ENCODE measurements at regions not wholly inside any gene's neighbourhood (a gene's known extent, or its start where the extent isn't known, plus 50 kb on each side); places are given as distances from the start of the nearest gene placed in this dataset.

DNA sequence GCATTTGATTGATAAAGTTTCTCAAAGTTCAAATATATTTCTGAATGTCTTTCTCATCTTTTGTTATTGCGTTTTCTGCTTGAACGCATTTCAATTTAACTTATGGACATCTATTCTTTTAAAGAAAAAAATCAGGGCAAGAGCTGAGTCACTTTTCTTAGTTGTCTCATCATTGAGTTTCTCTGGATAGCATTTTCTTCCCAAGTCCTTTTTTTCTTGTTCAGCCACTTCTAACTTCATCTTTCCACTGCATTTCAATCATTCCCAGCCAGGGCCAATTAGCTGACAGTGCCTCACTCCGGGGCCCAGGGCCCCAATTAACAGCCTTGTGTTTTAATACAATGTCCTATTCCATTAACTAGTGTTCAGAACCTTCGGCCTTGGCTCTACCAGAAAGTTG lies 216.3 kb downstream of the B3GLCT start:
- Histone ChIP-seq H4K20me1 (ENCODE audit: insufficient read depth) (no peaks in the 10 kb centered on the region), H3K4me1 (ENCODE audit: control insufficient read depth in 1 of 2, insufficient read depth in 2 of 2, low read length in 2 of 2) (no peaks in the 10 kb centered on the region), H3K27me3 (ENCODE audit: insufficient read depth, low read length) (peaks cover 9% of the 10 kb centered on the region; the same call in 1 of the 2 replicates), H3K79me2 (ENCODE audit: insufficient read depth, low read length) (no peaks in the 10 kb centered on the region), H2AFZ (ENCODE audit: low read depth, low read length, poor library complexity, severe bottlenecking) (no peak overlapping the region), H3K9ac (ENCODE audit: low read length) (no peak overlapping the region), H3K4me2 (ENCODE audit: low read length) (no peak overlapping the region), H3K9me3 (ENCODE audit: control insufficient read depth in 1 of 2, insufficient read depth in 1 of 2, low read depth in 1 of 2, low read length in 2 of 2) (no peaks in the 10 kb centered on the region), H3K9me2 (ENCODE audit: insufficient read depth) (no peaks in the 10 kb centered on the region), H3K27ac (ENCODE audit: low read depth, low read length) (no peak overlapping the region), H3K36me3 (ENCODE audit: control insufficient read depth in 1 of 2, insufficient read depth in 2 of 2, low read length in 2 of 2) (no peaks in the 10 kb centered on the region), H3K4me3 (replicated peaks in 1 of 2; ENCODE audit: low read depth in 1 of 2, low read length in 2 of 2) (no peak overlapping the region)
- DNase-seq (ENCODE audit: low read depth, low spot score): no peak
- ChIA-PET POLR2A (no interaction called here), CTCF (no interaction called here), RAD21 (ENCODE audit: low non-redundant PET in 1 of 2, low total read pairs in 2 of 2, uncharacterized antibody in 2 of 2, unreplicated experiment in 2 of 2) (no interaction called here)
- BruUV-seq (replicated peaks): no TSS peak
- ATAC-seq: no peak
- intact Hi-C loops (cut with micrococcal nuclease): no loop called here
- TF ChIP-seq CEBPB (IDR thresholded peaks at IDR 0.05; ENCODE audit: low read depth) (no peak), POLR2AphosphoS5 (IDR thresholded peaks at IDR 0.05; ENCODE audit: low read depth, low read length) (no peak), RAD21 (IDR thresholded peaks at IDR 0.05; ENCODE audit: low read depth) (no peak), EGR1 (IDR thresholded peaks at IDR 0.05; ENCODE audit: low read depth) (no peak), FOSL1 (IDR thresholded peaks at IDR 0.05; ENCODE audit: low read depth) (no peak), ZNF274 (IDR thresholded peaks at IDR 0.05; ENCODE audit: low read depth, low read length) (no peak), YY1 (IDR thresholded peaks at IDR 0.05; ENCODE audit: extremely low read depth, insufficient replicate concordance, low read depth, low read length) (no peak), ZBTB33 (IDR thresholded peaks at IDR 0.05; ENCODE audit: extremely low read depth, insufficient replicate concordance, low read length) (no peak), ELF1 (IDR thresholded peaks at IDR 0.05; ENCODE audit: borderline replicate concordance, low read depth) (no peak), TCF7L2 (IDR thresholded peaks at IDR 0.05; ENCODE audit: borderline replicate concordance, extremely low read depth, insufficient read depth, insufficient read length) (no peak), JUND (IDR thresholded peaks at IDR 0.05) (no peak), POLR2A (IDR thresholded peaks at IDR 0.05; ENCODE audit: borderline replicate concordance, extremely low read depth, insufficient read depth, insufficient read length) (no peak), EZH2 (IDR thresholded peaks at IDR 0.05) (no peak), SP1 (IDR thresholded peaks at IDR 0.05; ENCODE audit: low read depth) (no peak), SRF (IDR thresholded peaks at IDR 0.05; ENCODE audit: low read depth) (no peak)
- TF ChIP-seq, protein P1, sequence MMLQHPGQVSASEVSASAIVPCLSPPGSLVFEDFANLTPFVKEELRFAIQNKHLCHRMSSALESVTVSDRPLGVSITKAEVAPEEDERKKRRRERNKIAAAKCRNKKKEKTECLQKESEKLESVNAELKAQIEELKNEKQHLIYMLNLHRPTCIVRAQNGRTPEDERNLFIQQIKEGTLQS (IDR thresholded peaks at IDR 0.05): no peak
- TF ChIP-seq, protein P2, sequence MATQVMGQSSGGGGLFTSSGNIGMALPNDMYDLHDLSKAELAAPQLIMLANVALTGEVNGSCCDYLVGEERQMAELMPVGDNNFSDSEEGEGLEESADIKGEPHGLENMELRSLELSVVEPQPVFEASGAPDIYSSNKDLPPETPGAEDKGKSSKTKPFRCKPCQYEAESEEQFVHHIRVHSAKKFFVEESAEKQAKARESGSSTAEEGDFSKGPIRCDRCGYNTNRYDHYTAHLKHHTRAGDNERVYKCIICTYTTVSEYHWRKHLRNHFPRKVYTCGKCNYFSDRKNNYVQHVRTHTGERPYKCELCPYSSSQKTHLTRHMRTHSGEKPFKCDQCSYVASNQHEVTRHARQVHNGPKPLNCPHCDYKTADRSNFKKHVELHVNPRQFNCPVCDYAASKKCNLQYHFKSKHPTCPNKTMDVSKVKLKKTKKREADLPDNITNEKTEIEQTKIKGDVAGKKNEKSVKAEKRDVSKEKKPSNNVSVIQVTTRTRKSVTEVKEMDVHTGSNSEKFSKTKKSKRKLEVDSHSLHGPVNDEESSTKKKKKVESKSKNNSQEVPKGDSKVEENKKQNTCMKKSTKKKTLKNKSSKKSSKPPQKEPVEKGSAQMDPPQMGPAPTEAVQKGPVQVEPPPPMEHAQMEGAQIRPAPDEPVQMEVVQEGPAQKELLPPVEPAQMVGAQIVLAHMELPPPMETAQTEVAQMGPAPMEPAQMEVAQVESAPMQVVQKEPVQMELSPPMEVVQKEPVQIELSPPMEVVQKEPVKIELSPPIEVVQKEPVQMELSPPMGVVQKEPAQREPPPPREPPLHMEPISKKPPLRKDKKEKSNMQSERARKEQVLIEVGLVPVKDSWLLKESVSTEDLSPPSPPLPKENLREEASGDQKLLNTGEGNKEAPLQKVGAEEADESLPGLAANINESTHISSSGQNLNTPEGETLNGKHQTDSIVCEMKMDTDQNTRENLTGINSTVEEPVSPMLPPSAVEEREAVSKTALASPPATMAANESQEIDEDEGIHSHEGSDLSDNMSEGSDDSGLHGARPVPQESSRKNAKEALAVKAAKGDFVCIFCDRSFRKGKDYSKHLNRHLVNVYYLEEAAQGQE (IDR thresholded peaks at IDR 0.05; ENCODE audit: low read depth): no peak
- TF ChIP-seq, protein P3, sequence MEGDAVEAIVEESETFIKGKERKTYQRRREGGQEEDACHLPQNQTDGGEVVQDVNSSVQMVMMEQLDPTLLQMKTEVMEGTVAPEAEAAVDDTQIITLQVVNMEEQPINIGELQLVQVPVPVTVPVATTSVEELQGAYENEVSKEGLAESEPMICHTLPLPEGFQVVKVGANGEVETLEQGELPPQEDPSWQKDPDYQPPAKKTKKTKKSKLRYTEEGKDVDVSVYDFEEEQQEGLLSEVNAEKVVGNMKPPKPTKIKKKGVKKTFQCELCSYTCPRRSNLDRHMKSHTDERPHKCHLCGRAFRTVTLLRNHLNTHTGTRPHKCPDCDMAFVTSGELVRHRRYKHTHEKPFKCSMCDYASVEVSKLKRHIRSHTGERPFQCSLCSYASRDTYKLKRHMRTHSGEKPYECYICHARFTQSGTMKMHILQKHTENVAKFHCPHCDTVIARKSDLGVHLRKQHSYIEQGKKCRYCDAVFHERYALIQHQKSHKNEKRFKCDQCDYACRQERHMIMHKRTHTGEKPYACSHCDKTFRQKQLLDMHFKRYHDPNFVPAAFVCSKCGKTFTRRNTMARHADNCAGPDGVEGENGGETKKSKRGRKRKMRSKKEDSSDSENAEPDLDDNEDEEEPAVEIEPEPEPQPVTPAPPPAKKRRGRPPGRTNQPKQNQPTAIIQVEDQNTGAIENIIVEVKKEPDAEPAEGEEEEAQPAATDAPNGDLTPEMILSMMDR (IDR thresholded peaks at IDR 0.05 in 2 of 3, conservative IDR thresholded peaks at IDR 0.05 in 1 of 3; ENCODE audit: borderline replicate concordance in 1 of 3, insufficient read depth in 1 of 3, low read depth in 2 of 3, low read length in 2 of 3): no peak
- TF ChIP-seq, protein P4, sequence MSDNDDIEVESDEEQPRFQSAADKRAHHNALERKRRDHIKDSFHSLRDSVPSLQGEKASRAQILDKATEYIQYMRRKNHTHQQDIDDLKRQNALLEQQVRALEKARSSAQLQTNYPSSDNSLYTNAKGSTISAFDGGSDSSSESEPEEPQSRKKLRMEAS (IDR thresholded peaks at IDR 0.05): no peak
